Activated naive CD8-positive, alpha-beta T cell treated with anti-CD3 and anti-CD28 coated beads for 36 hours (primary cell): ENCODE measurements at regions not wholly inside any gene's neighbourhood (a gene's known extent, or its start where the extent isn't known, plus 50 kb on each side); places are given as distances from the start of the nearest gene placed in this dataset.

ENCODE experiments used
- DNase-seq: peaks from one replicate; pipeline ENCODE4 v3.0.0; 2021
- H3K27ac Mint-ChIP-seq: one replicate; pipeline ENCODE4 v1.8.0; 2022; ENCODE audit warnings: mild to moderate bottlenecking, moderate library complexity, mixed read lengths
- H3K27me3 Mint-ChIP-seq: one replicate; pipeline ENCODE4 v1.8.0; 2022; ENCODE audit warnings: mild to moderate bottlenecking, mixed read lengths
- H3K36me3 Mint-ChIP-seq: one replicate; pipeline ENCODE4 v1.8.0; 2021; ENCODE audit warnings: mild to moderate bottlenecking, mixed read lengths
- H3K4me1 Mint-ChIP-seq: one replicate; pipeline ENCODE4 v1.8.0; 2021; ENCODE audit warnings: mixed read lengths
- H3K4me3 Mint-ChIP-seq: one replicate; pipeline ENCODE4 v1.8.0; 2022; ENCODE audit warnings: mild to moderate bottlenecking, moderate library complexity, mixed read lengths
- H3K9me3 Mint-ChIP-seq: one replicate; pipeline ENCODE4 v1.8.0; 2022; ENCODE audit warnings: mixed read lengths

DNA sequence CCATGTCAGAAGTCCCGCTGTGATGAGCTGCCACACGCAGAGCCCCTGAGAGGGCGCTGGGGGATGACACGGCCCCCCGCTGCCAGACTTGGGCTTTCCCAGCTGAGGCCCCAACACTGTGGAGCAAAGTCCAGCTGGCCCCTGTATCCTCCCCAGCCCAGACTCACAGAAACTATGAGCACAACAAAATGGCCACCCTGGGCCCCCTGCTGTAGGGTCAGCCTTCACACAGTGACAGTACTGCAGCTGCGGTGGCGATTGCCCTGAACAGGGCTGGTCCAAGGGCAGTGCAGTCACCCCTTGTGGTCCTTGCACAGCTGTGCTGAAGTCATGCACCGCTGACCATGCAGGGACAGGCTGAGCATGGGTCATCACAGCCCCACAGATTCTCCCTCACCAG is 78.2 kb upstream of the CST7 start:
- Mint-ChIP-seq H3K9me3 (no peaks in the 10 kb centered on the region), H3K27ac (no peak overlapping the region), H3K4me1 (no peaks in the 10 kb centered on the region), H3K27me3 (peaks cover 4% of the 10 kb centered on the region), H3K4me3 (no peak overlapping the region), H3K36me3 (no peaks in the 10 kb centered on the region)
- no peak for DNase-seq

DNA sequence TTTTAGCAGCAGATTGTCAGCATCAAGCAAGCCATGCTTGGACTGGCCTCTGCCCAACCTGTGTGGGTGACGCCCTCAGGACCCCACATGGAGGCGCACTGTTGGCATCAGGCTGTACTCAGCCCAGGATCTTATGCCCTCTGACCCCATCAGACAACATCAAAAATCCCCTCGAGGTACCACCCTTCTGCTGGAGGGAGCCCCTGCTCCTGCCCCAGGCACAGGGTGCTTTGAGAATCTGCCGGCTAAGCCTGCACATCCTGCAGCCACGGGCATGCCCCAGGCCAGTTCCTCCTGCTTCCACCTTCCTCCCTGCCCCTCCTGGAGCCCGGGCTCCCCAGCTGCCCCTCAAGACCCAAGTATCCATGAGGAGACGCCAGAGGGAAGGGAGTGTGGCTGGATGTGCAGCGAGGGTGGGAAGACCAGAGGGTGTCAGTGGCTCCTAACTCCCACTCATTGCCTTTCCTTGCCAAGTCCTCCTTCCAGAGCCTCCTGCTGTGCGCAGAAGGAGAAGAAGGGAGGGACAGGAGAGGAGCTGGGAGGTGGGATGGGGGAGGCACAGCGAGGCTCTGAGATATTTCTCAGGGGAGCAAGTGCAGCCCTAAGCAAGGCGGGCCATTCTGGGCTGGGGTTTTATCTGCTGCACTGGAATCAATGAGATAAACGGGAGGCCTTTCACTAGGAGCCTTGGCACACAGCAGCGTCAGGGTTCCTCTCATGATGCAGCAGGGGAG is 77.4 kb upstream of the CST7 start:
- H3K27ac Mint-ChIP-seq, result no peak overlapping the region

DNA sequence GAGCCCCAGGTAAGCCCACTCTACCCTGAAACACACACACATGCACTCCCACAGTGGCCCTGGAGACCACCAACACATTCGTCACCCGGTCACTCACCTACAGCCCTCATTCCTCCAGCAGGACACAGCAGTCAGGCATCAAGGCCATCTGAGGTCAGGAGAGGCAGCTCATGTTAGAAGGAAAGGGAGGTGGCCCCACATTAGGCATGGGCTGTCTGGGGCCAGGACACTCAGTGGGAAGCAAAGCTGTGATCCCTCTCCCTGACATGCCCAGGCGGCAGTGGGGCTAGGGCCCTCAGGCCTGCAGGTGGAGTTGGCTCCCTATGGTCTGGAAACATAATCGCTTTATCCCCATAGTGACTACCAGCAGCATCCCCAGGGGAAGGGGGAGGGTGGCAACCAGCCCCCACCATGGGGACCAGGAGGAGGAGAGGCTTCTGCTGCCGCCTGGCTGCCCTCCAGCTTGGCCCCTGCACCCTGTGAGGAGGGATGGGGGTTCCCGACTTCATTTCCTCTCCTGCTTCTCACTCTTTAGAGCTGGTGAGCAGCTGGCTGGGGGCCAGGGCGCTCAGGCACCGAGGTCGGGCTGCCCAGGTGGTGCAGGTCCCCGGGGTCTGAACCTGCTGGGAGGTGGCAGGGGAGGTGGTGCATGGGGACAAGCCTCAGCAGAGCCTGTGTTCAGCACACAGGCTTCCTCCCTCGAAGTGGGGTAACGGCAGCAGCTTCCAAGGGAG is 76.6 kb upstream of the CST7 start:
- Mint-ChIP-seq H3K36me3 (no peaks in the 10 kb centered on the region), H3K27ac (no peak overlapping the region), H3K4me3 (no peak overlapping the region)

More for the DNA sequence above, 77.4 kb upstream of the CST7 start:
- Mint-ChIP-seq H3K4me3 (no peak overlapping the region), H3K36me3 (no peaks in the 10 kb centered on the region), H3K27me3 (peaks cover 4% of the 10 kb centered on the region), H3K4me1 (no peaks in the 10 kb centered on the region), H3K9me3 (no peaks in the 10 kb centered on the region)
- DNase-seq, result no peak

DNA sequence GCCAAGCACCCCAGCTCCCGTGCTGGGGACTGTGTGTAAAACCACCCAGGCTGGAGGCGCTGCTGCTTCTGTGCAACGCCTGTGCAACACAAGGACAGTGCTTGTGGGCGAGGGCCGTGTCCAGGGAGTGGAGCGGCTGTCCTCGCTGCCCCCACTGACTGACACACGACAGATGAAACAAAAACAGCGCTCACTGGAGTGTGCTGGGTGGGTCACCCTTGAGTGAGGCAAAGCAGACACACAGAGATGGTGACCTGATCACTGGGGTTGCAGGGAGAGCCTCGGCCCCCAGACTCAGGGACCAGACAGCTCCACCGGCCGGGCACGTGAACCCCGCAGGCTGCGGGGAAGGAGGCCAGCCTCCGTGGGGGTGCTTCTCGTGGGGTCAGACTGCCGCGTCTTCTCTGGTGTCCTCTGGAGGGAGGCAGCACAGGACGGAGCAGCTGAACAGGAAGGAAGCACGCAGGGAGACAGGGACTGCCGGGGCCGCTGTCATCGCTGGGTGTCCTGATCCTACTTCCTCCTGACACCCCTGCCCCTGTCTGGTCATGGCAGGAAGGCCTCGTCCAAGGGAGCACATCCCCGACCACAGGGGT is 75.9 kb upstream of the CST7 start:
- no peak overlapping the region for H3K27ac Mint-ChIP-seq
- no peaks in the 10 kb centered on the region for H3K4me1 Mint-ChIP-seq
- H3K27me3 Mint-ChIP-seq, result peaks cover 4% of the 10 kb centered on the region
- DNase-seq, result no peak
- H3K4me3 Mint-ChIP-seq, result no peak overlapping the region
- no peaks in the 10 kb centered on the region for H3K36me3 Mint-ChIP-seq
- H3K9me3 Mint-ChIP-seq, result no peaks in the 10 kb centered on the region

More for the DNA sequence above, 76.6 kb upstream of the CST7 start:
- DNase-seq, result no peak
- peaks cover 4% of the 10 kb centered on the region for H3K27me3 Mint-ChIP-seq
- no peaks in the 10 kb centered on the region for H3K4me1 Mint-ChIP-seq
- no peaks in the 10 kb centered on the region for H3K9me3 Mint-ChIP-seq

DNA sequence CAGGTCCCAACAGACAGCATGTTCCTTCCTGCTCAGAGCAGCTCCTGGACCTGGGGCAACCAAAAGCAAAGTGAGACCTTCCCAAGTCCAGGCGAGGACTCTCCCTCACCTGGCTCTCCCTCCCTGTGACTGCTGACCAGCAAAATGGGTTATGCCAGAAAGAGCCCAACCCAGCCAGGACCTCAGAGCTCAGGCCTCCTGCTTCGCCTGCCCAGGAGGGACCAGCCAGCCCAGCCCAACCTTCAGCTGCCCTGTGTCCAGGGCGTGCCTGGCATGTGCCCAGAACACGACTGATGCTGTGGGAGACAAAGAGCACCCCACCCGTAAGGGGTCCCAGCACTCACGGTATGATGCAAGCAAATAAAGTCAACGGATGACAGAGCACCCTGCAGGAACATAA is 74.0 kb upstream of the CST7 start:
- no peaks in the 10 kb centered on the region for H3K9me3 Mint-ChIP-seq
- no peak overlapping the region for H3K4me3 Mint-ChIP-seq
- H3K27me3 Mint-ChIP-seq, result peaks cover 4% of the 10 kb centered on the region

DNA sequence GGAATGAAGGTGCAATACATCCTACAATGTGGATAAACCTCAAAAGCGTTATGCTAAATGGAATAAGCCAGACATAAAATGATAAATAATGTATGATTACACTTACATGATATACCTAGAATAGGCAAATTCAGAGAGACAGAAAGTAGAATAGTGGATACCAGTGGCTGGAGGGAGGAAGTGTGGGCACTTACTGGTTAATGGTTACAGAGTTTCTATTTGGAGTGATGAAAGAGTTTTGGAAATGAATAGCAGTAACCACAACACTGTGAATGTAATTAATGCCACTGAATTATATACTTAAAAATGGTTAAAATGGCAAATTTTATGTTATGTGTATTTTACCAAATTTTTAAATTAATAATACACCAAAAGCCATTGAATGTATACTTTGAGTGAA is 71.4 kb upstream of the CST7 start:
- H3K27ac Mint-ChIP-seq, result no peak overlapping the region
- H3K4me1 Mint-ChIP-seq, result no peaks in the 10 kb centered on the region
- no peaks in the 10 kb centered on the region for H3K36me3 Mint-ChIP-seq
- no peak overlapping the region for H3K4me3 Mint-ChIP-seq
- no peaks in the 10 kb centered on the region for H3K9me3 Mint-ChIP-seq
- DNase-seq, result no peak
- peaks cover 8% of the 10 kb centered on the region for H3K27me3 Mint-ChIP-seq

More for the DNA sequence above, 74.0 kb upstream of the CST7 start:
- Mint-ChIP-seq H3K27ac (no peak overlapping the region), H3K36me3 (no peaks in the 10 kb centered on the region), H3K4me1 (no peaks in the 10 kb centered on the region)
- DNase-seq, result no peak

DNA sequence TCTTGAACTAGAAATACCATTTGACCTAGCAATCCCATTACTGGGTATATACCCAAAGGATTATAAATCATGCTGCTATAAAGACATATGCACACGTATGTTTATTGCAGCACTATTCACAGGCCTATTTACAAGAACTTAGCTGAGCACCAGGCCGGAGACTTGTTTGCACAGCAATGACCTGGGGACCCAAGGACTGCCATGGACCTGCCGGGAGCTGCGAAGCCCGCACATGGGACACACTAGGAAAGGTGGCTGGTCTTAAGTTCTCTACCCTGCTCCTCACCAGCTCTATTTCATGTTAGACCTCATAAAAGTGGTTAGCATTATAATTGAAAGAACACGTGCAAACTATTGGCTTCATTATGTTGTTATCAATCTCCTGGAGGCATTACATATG is 70.4 kb upstream of the CST7 start:
- no peak overlapping the region for H3K4me3 Mint-ChIP-seq
- peaks cover 8% of the 10 kb centered on the region for H3K27me3 Mint-ChIP-seq
- no peak for DNase-seq
- H3K9me3 Mint-ChIP-seq, result peaks cover 7% of the 10 kb centered on the region
- H3K36me3 Mint-ChIP-seq, result no peaks in the 10 kb centered on the region
- H3K27ac Mint-ChIP-seq, result no peak overlapping the region
- H3K4me1 Mint-ChIP-seq, result no peaks in the 10 kb centered on the region

DNA sequence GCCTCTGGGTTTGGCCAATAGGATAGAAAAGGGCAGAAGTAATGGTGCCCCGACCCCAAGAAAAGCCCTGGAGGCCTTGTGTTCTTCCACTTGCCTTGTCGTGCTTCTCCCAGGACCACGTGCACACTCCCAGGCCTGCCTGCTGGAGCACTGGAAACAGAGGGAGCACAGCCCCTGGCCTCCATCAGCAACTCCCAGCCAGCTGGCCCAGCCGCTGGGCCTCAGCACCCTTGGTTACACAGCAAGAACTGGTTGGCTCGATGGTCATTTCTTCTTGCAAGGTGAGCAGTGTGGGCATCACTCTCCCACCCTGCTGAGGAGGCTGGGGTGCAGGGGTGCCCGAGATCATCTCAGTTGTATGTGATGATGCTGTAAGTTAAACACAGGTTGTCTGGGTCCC is 69.2 kb upstream of the CST7 start:
- Mint-ChIP-seq H3K27me3 (peaks cover 4% of the 10 kb centered on the region), H3K27ac (no peak overlapping the region), H3K4me3 (no peak overlapping the region), H3K36me3 (no peaks in the 10 kb centered on the region), H3K4me1 (no peaks in the 10 kb centered on the region), H3K9me3 (peaks cover 10% of the 10 kb centered on the region)
- no peak for DNase-seq

DNA sequence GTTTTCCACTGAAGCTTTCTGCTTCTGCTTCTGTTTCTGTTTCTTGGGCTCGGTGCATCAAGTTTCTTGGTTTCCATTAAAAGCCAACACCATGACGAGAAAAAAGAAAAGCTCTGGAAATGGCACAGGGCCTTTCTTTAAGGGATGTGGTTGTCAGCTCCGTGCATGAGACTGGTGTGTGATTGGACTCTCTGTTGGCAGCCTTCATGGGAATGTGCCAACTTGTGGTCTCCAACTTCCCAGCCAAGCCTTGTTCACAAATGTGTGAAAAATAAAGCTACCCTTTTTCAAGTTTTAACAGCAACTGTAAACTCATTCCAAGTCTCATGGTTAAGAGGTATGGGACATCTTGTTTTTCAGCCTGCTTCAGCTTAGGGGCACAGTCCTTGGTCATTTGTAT is 68.7 kb upstream of the CST7 start:
- H3K27ac Mint-ChIP-seq, result no peak overlapping the region
- H3K9me3 Mint-ChIP-seq, result peaks cover 10% of the 10 kb centered on the region
- no peak overlapping the region for H3K4me3 Mint-ChIP-seq
- H3K4me1 Mint-ChIP-seq, result no peaks in the 10 kb centered on the region
- H3K27me3 Mint-ChIP-seq, result peaks cover 4% of the 10 kb centered on the region
- DNase-seq, result no peak
- no peaks in the 10 kb centered on the region for H3K36me3 Mint-ChIP-seq

DNA sequence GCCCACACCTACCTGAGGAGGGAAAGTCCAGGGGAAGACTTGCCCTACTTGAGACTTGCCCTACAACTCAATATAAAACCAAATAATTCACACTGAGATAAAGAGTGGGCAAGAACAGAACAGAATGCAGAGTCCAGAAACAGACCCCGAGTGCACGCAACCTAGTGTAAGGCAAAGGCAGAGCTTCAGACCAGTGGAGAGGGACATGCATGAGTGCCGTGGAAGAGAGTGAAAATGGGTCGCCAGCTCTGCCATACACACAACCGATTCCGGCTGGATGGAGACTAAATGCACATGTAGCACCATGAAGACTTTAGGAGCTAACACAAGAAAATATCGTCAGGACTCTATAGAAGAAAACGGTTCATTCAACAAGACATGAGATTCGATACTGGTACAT is 58.8 kb upstream of the CST7 start:
- no peaks in the 10 kb centered on the region for H3K4me1 Mint-ChIP-seq
- H3K36me3 Mint-ChIP-seq, result no peaks in the 10 kb centered on the region
- no peaks in the 10 kb centered on the region for H3K27me3 Mint-ChIP-seq
- DNase-seq, result no peak
- H3K27ac Mint-ChIP-seq, result no peak overlapping the region
- H3K4me3 Mint-ChIP-seq, result no peak overlapping the region
- H3K9me3 Mint-ChIP-seq, result no peaks in the 10 kb centered on the region

DNA sequence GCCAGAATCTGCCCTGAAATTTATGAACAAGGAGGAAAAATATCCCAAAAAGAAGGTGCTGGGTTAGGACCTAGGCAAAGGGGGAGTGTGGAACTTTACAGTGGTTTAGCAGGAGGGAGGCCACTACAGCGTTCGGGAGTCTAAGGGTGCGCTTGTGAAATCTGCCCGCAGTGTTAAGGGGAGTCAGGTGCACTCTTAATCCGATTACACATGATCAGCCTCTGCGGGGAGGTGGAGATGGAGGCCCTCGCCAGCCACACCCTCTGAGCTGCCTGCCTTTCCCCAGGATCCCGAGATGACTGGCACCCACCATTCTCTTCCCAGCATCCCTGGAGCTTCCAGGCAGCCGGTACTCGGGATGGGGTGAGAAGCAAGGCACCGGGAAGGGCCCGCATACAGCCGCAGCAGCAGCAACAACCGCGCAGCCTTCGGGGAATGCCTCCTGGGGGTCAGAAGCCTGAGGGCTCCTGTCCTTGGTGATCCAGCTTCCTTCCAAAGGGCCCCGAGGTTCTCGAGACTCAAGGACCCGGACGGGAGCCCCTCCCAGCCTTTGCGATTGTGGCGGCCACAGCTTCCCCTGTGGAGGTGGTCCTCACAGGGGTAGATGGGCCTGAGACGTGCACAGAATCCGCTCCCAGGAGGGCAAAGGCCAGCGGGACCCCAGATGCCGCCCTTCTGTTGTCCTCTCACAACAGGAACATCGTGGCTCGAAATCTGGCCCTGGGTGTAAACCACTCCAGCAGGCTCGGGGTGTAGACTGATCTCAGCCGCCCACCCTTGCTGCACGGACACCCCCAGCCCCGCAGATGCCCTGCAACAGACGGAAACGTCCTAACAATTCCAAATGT is 57.3 kb upstream of the CST7 start:
- Mint-ChIP-seq H3K4me1 (no peaks in the 10 kb centered on the region), H3K27ac (no peak overlapping the region)

DNA sequence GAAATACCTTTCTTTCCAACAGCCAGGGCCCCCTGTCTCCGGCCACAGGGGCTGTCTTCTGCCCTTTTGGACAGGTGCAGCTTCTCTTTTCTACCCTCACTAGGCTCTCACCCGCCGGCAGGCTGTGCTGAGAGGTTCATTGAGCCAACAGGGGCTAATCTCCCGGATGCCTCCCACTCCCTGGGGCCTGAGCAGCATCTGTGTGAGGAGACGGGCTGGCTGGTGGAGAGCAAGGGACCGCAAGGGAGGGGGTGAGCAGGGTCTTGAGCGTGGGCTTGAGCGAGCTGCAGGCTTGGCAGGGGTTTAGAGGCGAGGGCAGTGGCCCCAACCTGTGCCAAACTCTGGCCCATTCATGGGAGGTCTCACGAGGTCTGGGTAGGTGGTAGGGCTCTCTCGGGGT is 56.5 kb upstream of the CST7 start:
- H3K4me1 Mint-ChIP-seq, result no peaks in the 10 kb centered on the region

More for the DNA sequence above, 57.3 kb upstream of the CST7 start:
- no peaks in the 10 kb centered on the region for H3K27me3 Mint-ChIP-seq
- no peaks in the 10 kb centered on the region for H3K36me3 Mint-ChIP-seq
- DNase-seq, result no peak
- no peak overlapping the region for H3K4me3 Mint-ChIP-seq
- H3K9me3 Mint-ChIP-seq, result no peaks in the 10 kb centered on the region

DNA sequence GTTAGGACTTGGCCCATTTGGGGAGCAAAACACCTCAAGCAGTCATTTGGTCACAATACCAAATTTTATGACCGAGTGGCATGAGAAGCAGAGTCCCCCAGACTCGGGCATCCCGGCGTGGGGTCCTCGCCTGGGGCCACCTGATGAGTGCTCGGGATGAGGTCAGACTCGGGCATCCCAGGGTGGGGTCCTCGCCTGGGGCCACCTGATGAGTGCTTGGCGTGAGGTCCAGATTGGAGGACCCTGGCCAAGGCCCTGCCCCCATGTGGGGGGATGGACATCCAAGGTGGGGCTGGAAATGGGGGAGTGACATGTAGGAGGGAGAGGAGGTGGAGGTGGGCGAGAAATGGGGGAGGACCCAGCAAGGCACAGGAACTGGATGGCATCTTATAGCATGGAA is 56.1 kb upstream of the CST7 start:
- Mint-ChIP-seq H3K27me3 (no peaks in the 10 kb centered on the region), H3K9me3 (no peaks in the 10 kb centered on the region), H3K36me3 (no peaks in the 10 kb centered on the region), H3K4me3 (no peak overlapping the region), H3K4me1 (no peaks in the 10 kb centered on the region), H3K27ac (no peak overlapping the region)
- DNase-seq, result no peak

More for the DNA sequence above, 56.5 kb upstream of the CST7 start:
- Mint-ChIP-seq H3K9me3 (no peaks in the 10 kb centered on the region), H3K27ac (no peak overlapping the region), H3K36me3 (no peaks in the 10 kb centered on the region), H3K27me3 (no peaks in the 10 kb centered on the region), H3K4me3 (no peak overlapping the region)
- DNase-seq, result no peak

DNA sequence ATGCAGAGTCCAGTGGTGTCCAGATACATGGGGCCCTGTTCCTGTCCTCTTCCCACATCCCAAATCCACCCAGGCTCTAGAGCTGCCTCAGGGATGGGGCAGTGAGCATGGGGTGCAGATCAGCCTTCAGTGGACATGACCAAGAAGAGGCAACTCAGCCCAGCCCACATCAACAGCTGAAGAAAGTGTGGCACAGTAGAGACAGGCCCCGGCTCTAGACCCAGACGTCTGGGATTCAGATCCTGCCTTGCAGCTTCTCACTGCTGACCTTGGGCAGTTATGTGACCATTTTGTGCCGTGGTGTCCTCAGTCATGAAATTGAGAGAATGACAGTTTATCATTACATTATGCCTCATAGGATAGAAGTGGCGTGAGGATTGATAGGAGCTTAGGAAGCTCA is 54.6 kb upstream of the CST7 start:
- no peak overlapping the region for H3K27ac Mint-ChIP-seq
- H3K4me1 Mint-ChIP-seq, result no peaks in the 10 kb centered on the region
- DNase-seq, result no peak
- no peaks in the 10 kb centered on the region for H3K27me3 Mint-ChIP-seq
- peaks cover 9% of the 10 kb centered on the region for H3K9me3 Mint-ChIP-seq
- peaks cover 3% of the 10 kb centered on the region for H3K36me3 Mint-ChIP-seq
- no peak overlapping the region for H3K4me3 Mint-ChIP-seq

DNA sequence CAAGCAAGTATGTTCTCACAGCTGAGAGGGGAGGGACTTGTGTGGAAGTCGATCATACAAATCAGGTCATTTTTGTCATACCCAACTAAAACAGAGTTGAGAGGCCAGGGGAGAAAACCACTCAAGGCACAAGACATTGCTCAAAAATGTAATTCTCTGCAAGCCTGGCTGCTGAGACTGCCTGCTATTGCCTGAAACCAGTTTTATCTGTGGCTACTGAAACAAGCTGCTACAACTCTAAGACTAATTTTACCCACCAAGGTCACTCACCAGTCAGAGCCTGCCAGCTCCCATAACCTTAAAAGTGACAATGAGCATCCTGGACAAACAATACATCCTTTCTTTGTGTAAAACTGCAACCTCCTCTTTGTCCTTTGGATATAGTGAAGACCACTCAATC is 54.1 kb upstream of the CST7 start:
- no peak overlapping the region for H3K27ac Mint-ChIP-seq
- DNase-seq, result no peak
- H3K36me3 Mint-ChIP-seq, result peaks cover 3% of the 10 kb centered on the region
- peaks cover 13% of the 10 kb centered on the region for H3K9me3 Mint-ChIP-seq
- no peaks in the 10 kb centered on the region for H3K4me1 Mint-ChIP-seq
- H3K4me3 Mint-ChIP-seq, result no peak overlapping the region
- H3K27me3 Mint-ChIP-seq, result no peaks in the 10 kb centered on the region
